Stimulated activated effector memory CD8-positive, alpha-beta T cell treated with anti-CD3 and anti-CD28 coated beads, Interleukin-12 subunit alpha, Interleukin-12 subunit beta, amount 100 ng/mL, for 72 hours (primary cell): ENCODE measurements at regions not wholly inside any gene's neighbourhood (a gene's known extent, or its start where the extent isn't known, plus 50 kb on each side); places are given as distances from the start of the nearest gene placed in this dataset.
"Not testable (repeated sequence)": the region's sequence is repeated elsewhere in the genome, so short reads cannot be mapped to it uniquely, and the experiment has no call there.

ENCODE experiments used
- ATAC-seq: fragments of 150-1000 bp; cut with Tn5 transposase; 2 replicates; pipeline ENCODE4 v1.10.0; 2021
- DNase-seq, 2 donors: peaks; one replicate each; pipeline ENCODE4 v3.0.0; 2021 to 2022; ENCODE audit warnings: low spot score in 2 of 2
- H3K27ac Mint-ChIP-seq: one replicate; pipeline ENCODE4 v1.8.0; 2022; ENCODE audit warnings: mild to moderate bottlenecking, mixed read lengths
- H3K36me3 Mint-ChIP-seq: one replicate; pipeline ENCODE4 v1.8.0; 2022; ENCODE audit warnings: mild to moderate bottlenecking, mixed read lengths
- H3K4me1 Mint-ChIP-seq: one replicate; pipeline ENCODE4 v1.8.0; 2022; ENCODE audit warnings: mixed read lengths
- H3K4me3 Mint-ChIP-seq: one replicate; pipeline ENCODE4 v1.8.0; 2022; ENCODE audit warnings: mild to moderate bottlenecking, mixed read lengths
- H3K9me3 Mint-ChIP-seq: one replicate; pipeline ENCODE4 v1.8.0; 2022; ENCODE audit warnings: mixed read lengths

DNA sequence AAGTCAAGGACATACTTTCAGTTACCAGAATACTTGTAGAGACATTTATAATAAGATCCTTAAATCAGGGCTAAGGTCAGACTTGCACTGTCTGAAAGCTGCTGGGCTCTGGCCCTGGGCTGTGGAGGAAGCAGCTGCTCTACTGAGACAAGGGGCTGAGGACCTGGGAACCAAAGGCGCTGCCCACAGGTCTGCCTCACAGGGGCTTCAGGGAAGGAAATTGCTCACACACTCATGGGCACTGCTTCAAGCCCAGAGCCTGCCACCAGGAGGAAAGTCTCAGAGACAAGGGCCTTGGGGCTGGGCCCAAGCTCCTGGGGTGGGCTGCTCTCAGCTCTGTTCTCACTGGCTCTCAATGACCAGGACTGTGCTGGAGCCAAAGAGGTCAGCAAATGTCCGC is 614.1 kb downstream of the RPIA start:
- not testable (repeated sequence) for H3K9me3 Mint-ChIP-seq, ATAC-seq, H3K27ac Mint-ChIP-seq, H3K4me3 Mint-ChIP-seq, H3K36me3 Mint-ChIP-seq, DNase-seq, H3K4me1 Mint-ChIP-seq

DNA sequence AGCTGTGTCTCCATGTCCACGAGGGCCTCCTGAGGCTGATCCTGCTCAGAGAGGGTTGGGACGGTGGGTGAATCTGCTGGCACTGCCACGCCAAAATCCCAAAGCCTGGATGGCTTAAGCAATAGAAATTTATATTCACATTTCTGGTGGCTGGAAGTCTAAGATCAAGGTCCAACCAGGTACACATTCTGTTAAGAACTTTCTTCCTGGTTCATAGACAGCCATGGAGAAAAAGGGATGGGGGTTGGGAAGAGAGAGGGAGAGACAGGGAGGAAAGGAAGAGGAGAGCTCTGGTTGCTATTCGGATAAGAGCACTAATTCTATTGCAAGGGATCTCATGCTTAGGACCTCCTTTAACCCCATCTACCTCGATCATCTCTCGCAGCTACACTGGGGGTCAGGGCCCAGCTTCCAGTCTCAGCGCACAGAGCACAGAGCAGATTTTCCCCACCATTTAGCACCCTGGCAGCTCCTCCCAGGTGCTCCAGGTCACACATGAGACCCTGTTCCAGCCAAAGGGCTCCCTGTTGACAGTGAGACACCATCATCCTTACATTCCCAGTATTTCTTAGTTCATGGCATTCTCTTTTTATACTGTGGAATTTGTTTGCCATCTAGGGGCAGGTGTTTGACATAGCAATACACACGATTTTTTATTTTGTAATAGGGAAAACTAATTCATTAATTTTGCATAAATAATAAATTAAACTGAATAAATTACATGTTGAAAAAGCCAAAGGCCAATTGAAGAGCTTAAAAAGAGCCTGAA is 615.6 kb downstream of the RPIA start:
- ATAC-seq, H3K36me3 Mint-ChIP-seq, H3K4me1 Mint-ChIP-seq, DNase-seq, H3K27ac Mint-ChIP-seq, H3K4me3 Mint-ChIP-seq, H3K9me3 Mint-ChIP-seq: not testable (repeated sequence)

DNA sequence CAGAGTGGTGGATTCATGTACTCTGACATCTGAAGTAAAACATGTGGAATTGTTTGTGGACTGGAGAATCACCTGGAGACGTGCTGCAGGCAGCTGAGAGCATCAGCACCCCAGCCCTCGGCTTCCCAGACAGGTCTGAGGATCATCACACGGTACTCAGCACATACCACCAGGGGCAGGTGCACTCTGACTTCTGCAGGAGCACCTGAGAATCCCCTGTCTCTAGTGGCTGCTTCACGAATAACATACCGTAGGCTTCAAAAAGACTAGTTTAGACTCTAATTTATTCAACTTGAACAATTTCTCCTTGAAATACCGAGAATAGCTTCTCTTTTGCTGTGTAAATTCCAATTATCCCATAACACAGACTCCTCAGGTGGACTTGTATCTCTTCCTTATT is 627.5 kb downstream of the RPIA start:
- H3K27ac Mint-ChIP-seq, H3K4me1 Mint-ChIP-seq, DNase-seq, ATAC-seq, H3K4me3 Mint-ChIP-seq, H3K36me3 Mint-ChIP-seq, H3K9me3 Mint-ChIP-seq: not testable (repeated sequence)

DNA sequence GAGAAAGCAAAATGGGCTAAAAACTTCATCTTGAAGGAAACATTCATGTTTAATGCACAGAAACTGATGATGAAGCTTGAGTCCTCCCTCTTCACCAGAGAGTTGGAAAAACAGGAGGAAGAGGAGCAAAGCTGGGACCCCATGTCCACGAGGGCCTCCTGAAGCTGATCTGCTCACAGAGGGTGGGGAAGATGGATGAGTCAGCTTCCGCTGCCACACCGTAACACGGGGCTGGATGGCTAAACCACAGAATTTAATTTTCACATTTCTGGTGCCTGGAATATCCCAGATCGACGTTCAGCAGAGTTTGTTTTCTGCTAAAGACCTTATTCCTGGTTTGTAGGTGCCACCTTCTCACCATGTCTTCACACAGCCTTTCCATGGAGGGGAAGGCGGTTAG is 634.4 kb downstream of the RPIA start:
- ATAC-seq, H3K4me3 Mint-ChIP-seq, H3K4me1 Mint-ChIP-seq, H3K36me3 Mint-ChIP-seq, H3K9me3 Mint-ChIP-seq, H3K27ac Mint-ChIP-seq, DNase-seq: not testable (repeated sequence)

DNA sequence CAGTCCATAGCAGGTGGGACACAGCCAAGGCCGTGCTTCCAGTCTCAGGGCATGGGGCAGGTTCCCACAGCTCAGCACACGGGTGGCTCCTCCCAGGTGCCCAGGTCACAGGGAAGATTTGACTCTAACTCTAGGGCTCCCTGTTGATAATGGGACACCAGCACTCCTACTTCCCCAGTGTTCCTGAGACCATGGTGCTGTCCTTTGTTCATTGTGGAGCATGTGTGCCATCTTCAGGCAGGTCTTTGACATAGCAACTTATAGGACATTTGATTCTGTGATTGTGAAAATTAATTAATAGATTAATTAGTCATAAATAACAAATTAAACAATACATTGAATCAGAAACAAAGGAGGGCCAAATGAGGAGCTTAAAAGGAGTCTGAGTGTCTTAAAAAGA is 635.0 kb downstream of the RPIA start:
- H3K36me3 Mint-ChIP-seq, H3K4me1 Mint-ChIP-seq, DNase-seq, ATAC-seq, H3K27ac Mint-ChIP-seq, H3K4me3 Mint-ChIP-seq, H3K9me3 Mint-ChIP-seq: not testable (repeated sequence)

DNA sequence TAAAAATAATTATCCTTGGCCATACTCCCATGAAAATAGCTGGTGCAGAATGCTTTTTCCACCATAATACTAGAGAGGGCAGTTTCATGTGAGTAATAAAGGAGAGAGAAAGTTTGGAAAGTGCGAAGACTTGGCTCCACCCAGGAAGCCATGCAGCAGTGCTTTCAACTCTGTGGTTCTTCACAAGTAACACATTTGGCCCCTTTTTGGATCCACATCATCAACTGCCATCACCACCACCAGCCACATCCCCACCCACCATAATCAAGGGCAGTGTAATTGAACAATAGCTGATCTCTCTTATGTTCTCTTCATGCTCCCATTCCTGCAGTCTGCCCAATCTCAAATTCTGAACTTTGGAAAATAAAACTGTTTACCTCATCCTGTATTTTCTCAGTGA is 637.3 kb downstream of the RPIA start:
- not testable (repeated sequence) for DNase-seq, H3K9me3 Mint-ChIP-seq, H3K4me3 Mint-ChIP-seq, H3K36me3 Mint-ChIP-seq, H3K4me1 Mint-ChIP-seq, H3K27ac Mint-ChIP-seq
- peak; percentile 58 for ATAC-seq
